ENCODE measurements at regions not wholly inside any gene's neighbourhood (a gene's known extent, or its start where the extent isn't known, plus 50 kb on each side); places are given as distances from the start of the nearest gene placed in this dataset.

DNA sequence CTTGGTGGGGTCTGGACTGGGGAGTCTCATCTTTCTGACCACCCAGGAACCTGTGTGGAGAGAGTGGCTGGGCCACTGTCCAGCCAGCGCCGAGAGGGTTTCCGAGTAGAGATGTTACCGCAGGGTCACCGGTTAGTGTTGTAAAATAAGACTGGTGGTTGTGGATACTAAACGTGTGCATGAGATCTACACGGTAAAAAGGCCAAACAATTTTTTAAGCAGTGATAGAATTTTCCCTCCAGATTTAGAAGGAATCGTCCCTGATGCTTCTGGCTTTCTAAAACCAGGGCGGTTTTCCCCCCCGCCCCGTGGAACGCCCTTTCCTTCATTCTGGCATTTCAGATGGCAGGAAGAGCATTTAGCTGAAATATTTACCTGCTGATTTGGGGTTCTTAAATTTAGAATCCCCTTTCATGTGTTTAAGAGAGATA is 72.6 kb upstream of the PPARA start:
- no peak for TF ChIP-seq TAF1 (IDR thresholded peaks at IDR 0.05; ENCODE audit: borderline replicate concordance, low read depth, low read length)
- no peak for TF ChIP-seq POLR2AphosphoS5 (IDR thresholded peaks at IDR 0.05; ENCODE audit: low read depth, low read length)
- no peak for TF ChIP-seq POLR2A (IDR thresholded peaks at IDR 0.05; ENCODE audit: low read depth, low read length)

Measured in GM12892 (cell line).